HG03045 (cell line): ENCODE measurements at regions not wholly inside any gene's neighbourhood (a gene's known extent, or its start where the extent isn't known, plus 50 kb on each side); places are given as distances from the start of the nearest gene placed in this dataset.
"Not testable (repeated sequence)": the region's sequence is repeated elsewhere in the genome, so short reads cannot be mapped to it uniquely, and the experiment has no call there.

Experiments used
- ATAC-seq: cut with Tn5 transposase; IDR thresholded peaks from one replicate; pipeline ENCODE4 v1.9.1; 2021; ENCODE audit warnings: mild to moderate bottlenecking, moderate library complexity; ENCODE audit not compliant: unreplicated experiment

DNA sequence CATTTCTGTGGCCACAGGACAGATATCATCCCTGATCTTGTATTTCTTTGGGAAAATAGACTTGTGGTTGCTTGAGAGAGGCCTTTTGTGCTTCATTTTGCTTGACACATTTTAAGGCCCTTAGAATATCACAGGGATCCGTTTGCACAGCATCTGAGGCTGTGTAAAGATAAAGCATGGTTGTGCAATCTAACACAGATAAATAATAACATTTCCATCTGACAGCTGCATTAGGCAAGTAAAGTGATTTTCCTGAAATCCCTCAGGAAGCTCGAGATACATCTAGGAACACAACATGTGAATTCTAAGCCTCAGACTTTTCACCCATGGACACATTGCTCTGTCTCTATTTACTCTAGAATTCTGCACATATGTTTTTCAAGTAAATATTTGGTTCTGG is 212.8 kb upstream of the ADAMTSL1 start:
- ATAC-seq: no peak

- no peak for ATAC-seq
These were observed 210.6 kb upstream of the ADAMTSL1 start for GRCh38 chr9:18263377-18263776.

- no peak for ATAC-seq
These were observed 205.6 kb upstream of the ADAMTSL1 start for GRCh38 chr9:18268381-18268780.

GRCh38 chr9:18269561-18269960 is 204.4 kb upstream of the ADAMTSL1 start:
- ATAC-seq: no peak

DNA sequence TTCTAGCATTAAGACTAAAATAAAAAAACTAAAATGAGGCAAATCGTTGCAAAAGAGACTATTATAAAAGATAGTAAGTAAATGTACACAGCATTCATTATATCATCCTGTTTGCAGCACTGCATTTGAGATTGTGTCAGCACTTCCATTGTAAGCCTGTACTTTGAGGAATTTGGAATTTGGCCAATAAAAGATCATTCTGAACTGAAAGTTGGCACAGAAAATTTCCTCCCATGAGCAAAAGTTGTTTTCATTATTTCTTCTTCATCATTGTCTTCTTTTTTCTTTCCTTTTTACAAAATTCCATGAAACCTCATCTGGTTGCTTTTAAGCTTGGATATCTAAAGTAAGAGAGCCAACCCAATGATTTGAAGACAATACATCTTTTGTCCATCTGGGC is 199.3 kb upstream of the ADAMTSL1 start:
- no peak for ATAC-seq

GRCh38 chr9:18275313-18275990 is 198.5 kb upstream of the ADAMTSL1 start:
- no peak for ATAC-seq

DNA sequence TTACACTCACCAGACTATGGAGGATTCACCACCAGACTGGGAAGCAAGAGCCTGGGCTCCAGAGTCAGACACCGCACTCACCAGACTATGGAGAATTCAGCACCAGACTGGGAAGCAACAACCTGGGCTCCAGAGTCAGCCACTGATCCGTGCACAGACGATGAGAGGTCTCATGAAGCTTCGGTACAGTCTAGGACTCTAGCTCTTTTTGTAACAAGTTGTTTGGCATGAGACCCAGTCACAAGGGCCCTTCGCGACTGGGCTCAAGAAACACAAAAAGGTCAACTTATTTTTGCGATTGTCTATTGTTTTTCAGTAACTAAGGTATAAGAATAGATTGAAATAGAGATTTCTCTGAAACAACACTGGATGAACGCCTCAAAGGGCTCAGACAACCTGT is 192.7 kb upstream of the ADAMTSL1 start:
- ATAC-seq: no peak

DNA sequence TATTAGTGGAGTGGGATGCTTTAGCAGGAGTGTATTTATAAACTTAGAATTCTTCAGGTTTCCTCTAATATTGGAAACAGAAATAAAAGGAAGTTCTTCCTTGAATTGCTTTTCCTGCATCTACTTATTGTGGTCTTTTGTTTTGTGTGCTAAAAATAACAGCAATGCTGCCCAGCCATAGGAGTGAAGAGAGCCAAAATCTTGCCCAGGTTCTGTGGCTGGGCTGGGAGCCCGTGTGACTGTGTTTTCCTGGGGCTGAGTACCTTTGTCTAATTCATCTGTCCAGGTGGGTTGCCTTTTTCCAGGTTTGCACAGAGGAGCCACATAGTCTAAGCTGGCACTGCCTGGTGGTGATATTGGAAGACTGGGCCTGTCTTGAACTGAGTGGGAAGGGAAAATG is 179.7 kb upstream of the ADAMTSL1 start:
- no peak for ATAC-seq

- no peak for ATAC-seq
These were observed 177.3 kb upstream of the ADAMTSL1 start for GRCh38 chr9:18296702-18297055.

DNA sequence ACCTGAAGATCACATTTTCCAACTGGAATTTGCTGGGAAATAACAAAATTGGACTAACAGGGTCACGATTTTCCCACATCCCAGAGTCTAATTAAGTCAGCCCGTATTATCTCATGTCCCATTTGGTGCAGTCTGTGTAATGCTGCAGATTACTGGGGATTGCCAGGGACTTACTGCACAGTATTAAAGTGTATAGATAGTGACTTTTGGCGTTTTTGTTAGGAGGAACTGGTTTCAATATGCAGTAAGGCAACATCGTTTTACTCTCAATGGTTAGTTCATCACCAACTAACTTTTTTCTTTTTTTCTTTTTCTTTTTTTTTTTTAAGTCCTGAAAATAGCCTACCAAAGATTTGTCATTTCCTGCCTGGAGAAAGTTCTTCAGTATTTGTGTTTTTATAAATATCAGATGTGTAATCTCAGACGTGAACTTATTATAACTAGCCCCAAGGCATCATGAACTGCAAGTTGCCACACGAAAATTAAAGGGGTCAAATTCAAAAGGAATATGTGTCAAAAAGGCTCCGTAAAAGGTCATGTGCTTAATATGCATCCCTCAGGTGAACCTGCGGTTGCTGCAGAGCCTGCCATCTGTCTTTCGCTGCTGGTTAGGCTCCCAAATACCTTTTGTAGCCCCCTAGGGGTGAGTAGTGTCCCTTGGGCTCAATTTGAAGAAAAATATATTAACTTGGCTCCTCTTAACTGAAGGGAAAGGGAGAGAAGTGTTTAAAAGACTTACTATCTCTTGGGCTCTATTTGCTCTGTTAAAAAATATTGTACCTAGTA is 176.7 kb upstream of the ADAMTSL1 start:
- ATAC-seq: no peak

GRCh38 chr9:18299449-18299848 is 174.5 kb upstream of the ADAMTSL1 start:
- no peak for ATAC-seq

- ATAC-seq: not testable (repeated sequence)
These were observed 168.7 kb upstream of the ADAMTSL1 start for GRCh38 chr9:18305167-18305806.

DNA sequence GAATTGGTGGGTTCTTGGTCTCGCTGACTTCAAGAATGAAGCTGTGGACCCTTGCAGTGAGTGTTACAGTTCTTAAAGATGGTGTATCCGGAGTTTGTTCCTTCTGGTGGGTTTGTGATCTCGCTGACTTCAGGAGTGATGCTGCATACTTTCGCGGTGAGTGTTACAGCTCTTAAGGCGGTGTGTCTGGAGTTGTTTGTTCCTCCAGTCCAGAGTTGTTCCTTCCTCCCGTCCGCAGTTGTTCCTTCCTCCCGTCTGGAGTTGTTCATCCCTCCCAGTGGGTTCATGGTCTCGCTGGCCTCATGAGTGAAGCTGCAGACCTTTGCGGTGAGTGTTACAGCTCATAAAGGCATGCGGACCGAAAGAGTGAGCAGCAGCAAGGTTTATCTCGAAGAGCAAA is 159.6 kb upstream of the ADAMTSL1 start:
- no peak for ATAC-seq

GRCh38 chr9:18317896-18318295 is 156.1 kb upstream of the ADAMTSL1 start:
- no peak for ATAC-seq

GRCh38 chr9:18319918-18320445 is 154.0 kb upstream of the ADAMTSL1 start:
- no peak for ATAC-seq

DNA sequence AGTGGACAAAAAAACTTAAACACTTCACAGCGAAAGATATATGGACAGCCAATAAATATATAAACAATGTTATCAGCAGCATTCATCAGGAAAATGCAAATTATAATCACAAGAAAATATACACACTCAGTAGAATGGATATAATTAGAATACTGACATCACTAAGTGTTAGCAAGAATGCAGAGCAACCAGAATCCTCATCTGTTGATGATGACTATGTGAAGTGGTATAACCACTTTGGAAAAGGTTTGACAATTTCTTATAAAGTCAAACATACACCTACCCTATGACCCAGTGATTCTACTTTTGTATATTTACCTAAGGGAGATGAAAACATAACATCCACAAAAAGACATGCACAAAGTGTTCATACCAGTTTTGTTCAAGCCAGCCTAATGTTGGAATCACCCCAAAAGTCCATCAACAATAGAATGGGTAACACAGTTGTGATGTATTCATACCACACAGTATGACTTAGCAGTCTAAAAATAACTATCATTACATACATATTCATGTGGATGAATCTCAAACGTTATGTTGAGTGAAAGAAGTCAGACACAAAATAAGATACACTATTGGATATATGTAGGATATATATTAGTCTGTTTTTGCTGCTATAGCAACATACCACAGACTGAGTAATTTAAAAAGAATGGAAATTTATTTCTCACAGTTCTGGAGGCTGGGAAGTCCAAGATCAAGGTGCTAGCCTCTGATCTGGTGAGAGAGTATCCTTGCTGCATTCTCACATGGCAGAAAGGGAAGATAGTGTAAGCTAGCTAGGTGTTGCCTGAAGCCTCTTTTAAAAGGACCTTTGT is 148.8 kb upstream of the ADAMTSL1 start:
- ATAC-seq: no peak

GRCh38 chr9:18325746-18326011 is 148.3 kb upstream of the ADAMTSL1 start:
- not testable (repeated sequence) for ATAC-seq

- no peak for ATAC-seq
These were observed 146.8 kb upstream of the ADAMTSL1 start for GRCh38 chr9:18327121-18327520.

GRCh38 chr9:18330401-18331309 is 143.3 kb upstream of the ADAMTSL1 start:
- ATAC-seq: no peak

DNA sequence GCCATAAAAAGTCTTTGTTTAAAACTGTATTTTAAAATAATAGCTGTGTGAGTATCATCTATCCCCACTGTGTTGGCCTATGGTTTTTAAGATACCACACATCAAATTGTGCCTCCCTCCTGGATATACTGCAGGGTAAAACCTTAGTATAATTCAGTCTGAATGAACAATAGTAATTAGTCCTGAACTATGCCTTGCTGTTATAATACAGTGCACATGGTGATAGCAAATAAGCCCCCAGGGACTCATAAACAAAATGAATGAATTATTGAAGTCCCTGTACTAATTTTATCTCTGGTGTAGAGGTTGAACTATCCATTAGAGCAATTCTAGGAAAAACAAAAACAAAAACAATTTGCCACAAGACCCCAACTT is 142.7 kb upstream of the ADAMTSL1 start:
- no peak for ATAC-seq
